ENCODE measurements at regions not wholly inside any gene's neighbourhood (a gene's known extent, or its start where the extent isn't known, plus 50 kb on each side); places are given as distances from the start of the nearest gene placed in this dataset.

GRCh38 chr10:123316776-123317175 lies 162.6 kb downstream of the BUB3 start:
- intact Hi-C loops (cut with micrococcal nuclease) = no loop called here
- Histone ChIP-seq H3K4me1 (ENCODE audit: control insufficient read depth in 2 of 2, insufficient read depth in 2 of 2, low read length in 2 of 2) (no peaks in the 10 kb centered on the region), H3K4me3 (ENCODE audit: low read length) (no peak overlapping the region), H3K27ac (ENCODE audit: low read depth, low read length) (no peak overlapping the region), H3K36me3 (ENCODE audit: control insufficient read depth in 2 of 3, insufficient read depth in 3 of 3, low read length in 3 of 3) (no peaks in the 10 kb centered on the region), H3K9me3 (ENCODE audit: control insufficient read depth in 2 of 3, low read length in 3 of 3) (no peaks in the 10 kb centered on the region), H3K27me3 (ENCODE audit: control insufficient read depth in 2 of 2, insufficient read depth in 2 of 2, low read length in 2 of 2) (no peaks in the 10 kb centered on the region)
- ChIA-PET CTCF (no interaction called here), POLR2A (no interaction called here)
- Mint-ChIP-seq H3K4me3 (no peak overlapping the region), H3K27me3 (no peaks in the 10 kb centered on the region), H3K36me3 (peaks cover 0 to 9% (median 0%) of the 10 kb centered on the region in 5 donors), H3K4me1 (no peaks in the 10 kb centered on the region), H3K9me3 (no peaks in the 10 kb centered on the region), H3K27ac (no peak overlapping the region)
- DNase-seq = no peak
- ATAC-seq = no peak

DNA sequence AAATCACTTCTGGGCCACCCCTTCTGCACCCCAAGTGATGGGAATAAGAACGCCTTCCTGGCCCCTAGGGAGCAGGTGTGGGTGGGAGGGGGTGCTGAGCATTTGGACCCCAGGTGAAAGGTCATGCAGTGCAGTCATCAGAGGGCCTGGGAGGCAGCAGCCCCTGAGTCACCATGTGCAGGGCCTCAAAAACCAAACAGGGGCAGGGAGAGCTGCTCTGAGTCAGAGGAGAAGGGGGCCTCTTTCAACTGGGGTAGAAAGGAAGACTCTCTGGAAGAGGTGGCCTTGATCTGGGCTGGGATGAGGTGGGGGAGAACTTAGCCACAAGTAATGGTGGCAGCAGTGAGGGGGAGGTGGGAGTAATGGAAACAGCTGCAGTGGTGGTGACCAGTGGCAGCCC lies 164.3 kb downstream of the BUB3 start:
- DNase-seq = no peak
- Histone ChIP-seq H3K27ac (ENCODE audit: low read depth, low read length) (no peak overlapping the region), H3K36me3 (ENCODE audit: control insufficient read depth in 2 of 3, insufficient read depth in 3 of 3, low read length in 3 of 3) (no peaks in the 10 kb centered on the region), H3K9me3 (ENCODE audit: control insufficient read depth in 2 of 3, low read length in 3 of 3) (no peaks in the 10 kb centered on the region), H3K27me3 (ENCODE audit: control insufficient read depth in 2 of 2, insufficient read depth in 2 of 2, low read length in 2 of 2) (no peaks in the 10 kb centered on the region), H3K4me3 (ENCODE audit: low read length) (no peak overlapping the region), H3K4me1 (ENCODE audit: control insufficient read depth in 2 of 2, insufficient read depth in 2 of 2, low read length in 2 of 2) (no peaks in the 10 kb centered on the region)
- CTCF ChIA-PET = no interaction called here
- Mint-ChIP-seq H3K36me3 (peaks cover 0 to 9% (median 0%) of the 10 kb centered on the region in 5 donors), H3K27ac (no peak overlapping the region), H3K27me3 (no peaks in the 10 kb centered on the region), H3K4me3 (no peak overlapping the region), H3K4me1 (no peaks in the 10 kb centered on the region), H3K9me3 (peaks cover 0 to 2% (median 0%) of the 10 kb centered on the region in 11 donors)
- intact Hi-C loops (cut with micrococcal nuclease) = no loop called here
- POLR2A ChIA-PET = no interaction called here
- no peak for ATAC-seq

DNA sequence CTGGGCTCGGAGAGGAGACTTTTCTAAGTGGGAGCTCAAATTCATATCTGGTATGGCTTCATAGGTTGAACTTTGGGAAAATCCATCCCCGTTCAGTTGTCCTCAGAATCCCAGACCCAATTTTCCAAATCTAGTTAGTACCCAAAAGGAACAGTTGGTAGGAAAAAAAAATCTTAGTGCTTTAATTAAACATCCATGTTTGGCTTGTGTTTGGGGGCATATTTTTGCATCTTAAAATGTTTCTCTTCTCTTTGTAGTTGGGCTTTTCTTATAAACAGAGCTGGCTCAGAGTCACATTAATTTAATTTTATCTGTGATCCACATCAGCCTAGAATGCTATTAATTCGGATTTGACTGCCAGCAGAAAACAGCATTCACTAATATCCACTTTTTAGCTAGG lies 165.9 kb downstream of the BUB3 start:
- H3K27me3 Mint-ChIP-seq = peaks cover 0 to 5% (median 0%) of the 10 kb centered on the region in 5 donors
- intact Hi-C loops (cut with micrococcal nuclease) = no loop called here
- Histone ChIP-seq H3K36me3 (ENCODE audit: control insufficient read depth in 2 of 3, insufficient read depth in 3 of 3, low read length in 3 of 3) (no peaks in the 10 kb centered on the region), H3K27me3 (ENCODE audit: control insufficient read depth in 2 of 2, insufficient read depth in 2 of 2, low read length in 2 of 2) (no peaks in the 10 kb centered on the region), H3K9me3 (ENCODE audit: control insufficient read depth in 2 of 3, low read length in 3 of 3) (no peaks in the 10 kb centered on the region), H3K4me3 (ENCODE audit: low read length) (no peak overlapping the region), H3K4me1 (ENCODE audit: control insufficient read depth in 2 of 2, insufficient read depth in 2 of 2, low read length in 2 of 2) (no peaks in the 10 kb centered on the region), H3K27ac (ENCODE audit: low read depth, low read length) (no peak overlapping the region)
- ATAC-seq (no peak), DNase-seq (no peak)
- ChIA-PET POLR2A (no interaction called here), CTCF (interaction anchor here (0.6 kb wide), 1 partner anchor 647 kb away, joined by 3 read pairs; no protein-coding TSS in a partner anchor)
- peaks cover 0 to 14% (median under 1%) of the 10 kb centered on the region in 5 donors for H3K36me3 Mint-ChIP-seq
- peaks cover 0 to 3% (median 0%) of the 10 kb centered on the region in 11 donors for H3K9me3 Mint-ChIP-seq
- H3K4me3 Mint-ChIP-seq = no peak overlapping the region
- no peaks in the 10 kb centered on the region for H3K4me1 Mint-ChIP-seq
- H3K27ac Mint-ChIP-seq = no peak overlapping the region

DNA sequence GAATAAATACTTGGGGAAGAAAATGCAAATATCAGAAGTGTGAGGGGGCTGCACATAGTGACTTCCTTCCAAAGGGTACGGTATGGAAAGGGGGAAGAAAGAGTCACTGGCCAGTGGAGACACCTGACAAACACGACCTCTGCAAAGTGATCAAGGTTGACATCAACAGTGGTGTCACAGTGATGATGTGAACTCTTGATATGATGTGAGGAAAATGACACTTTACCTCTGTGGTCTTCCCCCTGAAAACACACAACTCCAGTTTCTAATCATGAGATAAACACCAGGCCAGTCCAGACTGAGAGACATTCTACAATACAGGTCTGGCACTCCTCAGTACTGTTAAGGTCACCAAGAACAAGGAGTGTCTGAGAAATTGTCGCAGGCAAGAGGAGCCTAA lies 169.7 kb downstream of the BUB3 start:
- Mint-ChIP-seq H3K36me3 (peaks cover 0 to 22% (median 18%) of the 10 kb centered on the region in 5 donors), H3K4me1 (no peaks in the 10 kb centered on the region), H3K4me3 (no peak overlapping the region), H3K27ac (no peak overlapping the region), H3K27me3 (peaks cover 0 to 17% (median 5%) of the 10 kb centered on the region in 5 donors), H3K9me3 (peaks cover 0 to 21% (median 11%) of the 10 kb centered on the region in 11 donors)
- no peak for ATAC-seq
- ChIA-PET POLR2A (no interaction called here), CTCF (no interaction called here)
- intact Hi-C loops (cut with micrococcal nuclease) = no loop called here
- H3K36me3 ChIP-seq (ENCODE audit: control insufficient read depth in 2 of 3, insufficient read depth in 3 of 3, low read length in 3 of 3) = no peaks in the 10 kb centered on the region
- H3K4me3 ChIP-seq (ENCODE audit: low read length) = no peak overlapping the region
- no peaks in the 10 kb centered on the region for H3K4me1 ChIP-seq (ENCODE audit: control insufficient read depth in 2 of 2, insufficient read depth in 2 of 2, low read length in 2 of 2)
- no peaks in the 10 kb centered on the region for H3K27me3 ChIP-seq (ENCODE audit: control insufficient read depth in 2 of 2, insufficient read depth in 2 of 2, low read length in 2 of 2)
- DNase-seq = no peak
- H3K27ac ChIP-seq (ENCODE audit: low read depth, low read length) = no peak overlapping the region
- peaks cover 0 to 9% (median 0%) of the 10 kb centered on the region in 3 experiments for H3K9me3 ChIP-seq (ENCODE audit: control insufficient read depth in 2 of 3, low read length in 3 of 3)

GRCh38 chr10:123325663-123326190 lies 171.5 kb downstream of the BUB3 start:
- H3K4me3 Mint-ChIP-seq = no peak overlapping the region
- no peaks in the 10 kb centered on the region for H3K4me1 Mint-ChIP-seq
- CTCF ChIA-PET = no interaction called here
- no peak for DNase-seq
- H3K27ac Mint-ChIP-seq = no peak overlapping the region
- Histone ChIP-seq H3K9me3 (ENCODE audit: control insufficient read depth in 2 of 3, low read length in 3 of 3) (peaks cover 0 to 9% (median 0%) of the 10 kb centered on the region in 3 experiments), H3K27me3 (ENCODE audit: control insufficient read depth in 2 of 2, insufficient read depth in 2 of 2, low read length in 2 of 2) (no peaks in the 10 kb centered on the region), H3K4me1 (ENCODE audit: control insufficient read depth in 2 of 2, insufficient read depth in 2 of 2, low read length in 2 of 2) (no peaks in the 10 kb centered on the region), H3K27ac (ENCODE audit: low read depth, low read length) (no peak overlapping the region), H3K4me3 (ENCODE audit: low read length) (no peak overlapping the region), H3K36me3 (ENCODE audit: control insufficient read depth in 2 of 3, insufficient read depth in 3 of 3, low read length in 3 of 3) (no peaks in the 10 kb centered on the region)
- peaks cover 0 to 21% (median 11%) of the 10 kb centered on the region in 11 donors for H3K9me3 Mint-ChIP-seq
- no peak for ATAC-seq
- peaks cover 0 to 20% (median 5%) of the 10 kb centered on the region in 5 donors for H3K27me3 Mint-ChIP-seq
- peaks cover 0 to 22% (median 18%) of the 10 kb centered on the region in 5 donors for H3K36me3 Mint-ChIP-seq
- POLR2A ChIA-PET = no interaction called here
- intact Hi-C loops (cut with micrococcal nuclease) = no loop called here

GRCh38 chr10:123326674-123327073 lies 172.5 kb downstream of the BUB3 start:
- intact Hi-C loops (cut with micrococcal nuclease) = no loop called here
- Mint-ChIP-seq H3K4me3 (no peak overlapping the region), H3K36me3 (peaks cover 0 to 22% (median 18%) of the 10 kb centered on the region in 5 donors), H3K27ac (no peak overlapping the region), H3K4me1 (no peaks in the 10 kb centered on the region), H3K27me3 (peaks cover 0 to 24% (median 5%) of the 10 kb centered on the region in 5 donors), H3K9me3 (peaks cover 0 to 21% (median 11%) of the 10 kb centered on the region in 11 donors)
- no peaks in the 10 kb centered on the region for H3K4me1 ChIP-seq (ENCODE audit: control insufficient read depth in 2 of 2, insufficient read depth in 2 of 2, low read length in 2 of 2)
- no peaks in the 10 kb centered on the region for H3K36me3 ChIP-seq (ENCODE audit: control insufficient read depth in 2 of 3, insufficient read depth in 3 of 3, low read length in 3 of 3)
- POLR2A ChIA-PET = no interaction called here
- no peak overlapping the region for H3K27ac ChIP-seq (ENCODE audit: low read depth, low read length)
- CTCF ChIA-PET = no interaction called here
- no peak overlapping the region for H3K4me3 ChIP-seq (ENCODE audit: low read length)
- DNase-seq (no peak), ATAC-seq (no peak)
- H3K27me3 ChIP-seq (ENCODE audit: control insufficient read depth in 2 of 2, insufficient read depth in 2 of 2, low read length in 2 of 2) = no peaks in the 10 kb centered on the region
- peaks cover 0 to 9% (median 0%) of the 10 kb centered on the region in 3 experiments for H3K9me3 ChIP-seq (ENCODE audit: control insufficient read depth in 2 of 3, low read length in 3 of 3)

DNA sequence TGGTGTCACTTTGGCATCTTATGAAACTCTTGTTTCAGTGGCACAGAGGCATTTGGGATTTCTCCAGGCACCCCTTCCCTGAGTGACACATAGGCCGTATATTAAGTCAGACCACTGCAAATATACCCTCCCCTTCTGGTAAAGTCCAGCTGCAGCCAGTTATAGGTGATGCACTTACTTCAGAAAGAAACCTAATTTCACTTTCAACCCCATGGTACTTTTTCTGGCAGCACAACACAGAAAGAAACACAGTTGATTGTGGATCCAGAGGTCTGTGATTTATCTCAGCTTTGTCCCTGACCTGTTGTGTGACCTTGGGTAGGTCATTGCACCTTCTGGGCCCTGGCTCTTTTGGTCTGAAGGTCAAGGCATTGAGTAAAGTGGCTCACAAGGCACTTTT lies 173.2 kb downstream of the BUB3 start:
- POLR2A ChIA-PET = no interaction called here
- H3K4me3 Mint-ChIP-seq = no peak overlapping the region
- H3K36me3 Mint-ChIP-seq = peaks cover 0 to 22% (median 18%) of the 10 kb centered on the region in 5 donors
- no peak overlapping the region for H3K27ac Mint-ChIP-seq
- Histone ChIP-seq H3K4me1 (ENCODE audit: control insufficient read depth in 2 of 2, insufficient read depth in 2 of 2, low read length in 2 of 2) (no peaks in the 10 kb centered on the region), H3K4me3 (ENCODE audit: low read length) (no peak overlapping the region), H3K27ac (ENCODE audit: low read depth, low read length) (no peak overlapping the region), H3K27me3 (ENCODE audit: control insufficient read depth in 2 of 2, insufficient read depth in 2 of 2, low read length in 2 of 2) (no peaks in the 10 kb centered on the region), H3K36me3 (ENCODE audit: control insufficient read depth in 2 of 3, insufficient read depth in 3 of 3, low read length in 3 of 3) (no peaks in the 10 kb centered on the region), H3K9me3 (ENCODE audit: control insufficient read depth in 2 of 3, low read length in 3 of 3) (peaks cover 0 to 9% (median 0%) of the 10 kb centered on the region in 3 experiments)
- peaks cover 0 to 24% (median 5%) of the 10 kb centered on the region in 5 donors for H3K27me3 Mint-ChIP-seq
- intact Hi-C loops (cut with micrococcal nuclease) = no loop called here
- CTCF ChIA-PET = no interaction called here
- H3K9me3 Mint-ChIP-seq = peaks cover 0 to 21% (median 9%) of the 10 kb centered on the region in 11 donors
- no peak for ATAC-seq
- no peak for DNase-seq
- no peaks in the 10 kb centered on the region for H3K4me1 Mint-ChIP-seq

Data from naive thymus-derived CD4-positive, alpha-beta T cell (primary cell).